ENCODE measurements at regions not wholly inside any gene's neighbourhood (a gene's known extent, or its start where the extent isn't known, plus 50 kb on each side); places are given as distances from the start of the nearest gene placed in this dataset.

DNA sequence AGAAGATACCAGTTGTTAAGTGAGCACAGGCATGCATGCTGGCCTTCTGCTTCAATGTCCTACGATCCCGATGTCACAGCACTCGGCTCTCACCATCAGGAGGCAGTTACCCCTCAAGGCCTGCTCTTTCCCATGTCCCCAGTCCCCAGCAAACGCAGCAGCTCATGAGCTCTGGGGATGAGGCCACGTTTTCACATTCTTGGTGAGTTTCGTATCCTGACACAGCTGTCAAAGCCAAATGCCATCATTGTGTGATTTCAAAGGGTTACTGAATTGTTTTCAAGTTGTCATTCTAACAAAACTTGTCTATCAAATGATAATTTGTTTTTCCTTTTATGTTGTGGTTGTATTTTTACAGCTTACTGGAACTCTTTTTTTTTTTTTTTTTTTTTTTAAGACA is 226.9 kb upstream of the KCNG1 start:
- TF ChIP-seq EZH2phosphoT487 (conservative IDR thresholded peaks at IDR 0.05; ENCODE audit: low read length): no peak
- TF ChIP-seq, protein P1, sequence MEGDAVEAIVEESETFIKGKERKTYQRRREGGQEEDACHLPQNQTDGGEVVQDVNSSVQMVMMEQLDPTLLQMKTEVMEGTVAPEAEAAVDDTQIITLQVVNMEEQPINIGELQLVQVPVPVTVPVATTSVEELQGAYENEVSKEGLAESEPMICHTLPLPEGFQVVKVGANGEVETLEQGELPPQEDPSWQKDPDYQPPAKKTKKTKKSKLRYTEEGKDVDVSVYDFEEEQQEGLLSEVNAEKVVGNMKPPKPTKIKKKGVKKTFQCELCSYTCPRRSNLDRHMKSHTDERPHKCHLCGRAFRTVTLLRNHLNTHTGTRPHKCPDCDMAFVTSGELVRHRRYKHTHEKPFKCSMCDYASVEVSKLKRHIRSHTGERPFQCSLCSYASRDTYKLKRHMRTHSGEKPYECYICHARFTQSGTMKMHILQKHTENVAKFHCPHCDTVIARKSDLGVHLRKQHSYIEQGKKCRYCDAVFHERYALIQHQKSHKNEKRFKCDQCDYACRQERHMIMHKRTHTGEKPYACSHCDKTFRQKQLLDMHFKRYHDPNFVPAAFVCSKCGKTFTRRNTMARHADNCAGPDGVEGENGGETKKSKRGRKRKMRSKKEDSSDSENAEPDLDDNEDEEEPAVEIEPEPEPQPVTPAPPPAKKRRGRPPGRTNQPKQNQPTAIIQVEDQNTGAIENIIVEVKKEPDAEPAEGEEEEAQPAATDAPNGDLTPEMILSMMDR (IDR thresholded peaks at IDR 0.05; ENCODE audit: insufficient read depth, low read length, poor library complexity, severe bottlenecking): no peak

Measured in SU-DHL-6 (cell line).